Neural progenitor cell (in vitro differentiated cells): ENCODE measurements at regions not wholly inside any gene's neighbourhood (a gene's known extent, or its start where the extent isn't known, plus 50 kb on each side); places are given as distances from the start of the nearest gene placed in this dataset.

ENCODE experiments used
- EZH2 ChIP-seq: fragments of 200-600 bp; sonication (generic); IDR thresholded peaks from 2 replicates; pipeline ENCODE4 v1.6.1; 2017; ENCODE audit warnings: antibody characterized with exemption, mild to moderate bottlenecking, moderate library complexity
- EZH2phosphoT487 ChIP-seq: fragments of 200-600 bp; sonication (generic); IDR thresholded peaks from 2 replicates; pipeline ENCODE4 v1.6.1; 2017; ENCODE audit warnings: antibody characterized with exemption
- TF ChIP-seq, protein P1 (sequence below): fragments of 200-600 bp; sonication (generic); IDR thresholded peaks from 2 replicates; pipeline ENCODE4 v1.5.1; 2017; ENCODE audit warnings: antibody characterized with exemption, mild to moderate bottlenecking

DNA sequence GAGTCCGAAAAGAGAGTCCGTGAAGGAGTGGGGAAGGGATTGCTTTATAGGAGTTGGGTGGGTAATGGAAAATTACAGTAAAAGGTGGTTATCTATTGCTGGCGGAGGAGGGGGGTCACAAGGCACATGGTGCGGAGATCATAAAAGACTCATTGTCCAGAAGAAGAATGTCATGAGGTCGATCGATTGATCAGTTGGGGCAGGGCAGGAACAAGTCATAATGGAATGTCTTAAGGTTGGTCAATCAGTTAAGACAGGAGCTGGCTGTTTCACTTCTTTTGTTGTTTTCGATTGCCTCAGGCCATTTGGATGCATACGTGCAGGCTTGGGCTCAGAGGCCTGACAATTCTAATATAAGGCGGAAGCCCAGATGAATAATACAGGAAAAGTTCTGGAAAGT is 473.0 kb upstream of the TNP1 start:
- TF ChIP-seq, protein P1, sequence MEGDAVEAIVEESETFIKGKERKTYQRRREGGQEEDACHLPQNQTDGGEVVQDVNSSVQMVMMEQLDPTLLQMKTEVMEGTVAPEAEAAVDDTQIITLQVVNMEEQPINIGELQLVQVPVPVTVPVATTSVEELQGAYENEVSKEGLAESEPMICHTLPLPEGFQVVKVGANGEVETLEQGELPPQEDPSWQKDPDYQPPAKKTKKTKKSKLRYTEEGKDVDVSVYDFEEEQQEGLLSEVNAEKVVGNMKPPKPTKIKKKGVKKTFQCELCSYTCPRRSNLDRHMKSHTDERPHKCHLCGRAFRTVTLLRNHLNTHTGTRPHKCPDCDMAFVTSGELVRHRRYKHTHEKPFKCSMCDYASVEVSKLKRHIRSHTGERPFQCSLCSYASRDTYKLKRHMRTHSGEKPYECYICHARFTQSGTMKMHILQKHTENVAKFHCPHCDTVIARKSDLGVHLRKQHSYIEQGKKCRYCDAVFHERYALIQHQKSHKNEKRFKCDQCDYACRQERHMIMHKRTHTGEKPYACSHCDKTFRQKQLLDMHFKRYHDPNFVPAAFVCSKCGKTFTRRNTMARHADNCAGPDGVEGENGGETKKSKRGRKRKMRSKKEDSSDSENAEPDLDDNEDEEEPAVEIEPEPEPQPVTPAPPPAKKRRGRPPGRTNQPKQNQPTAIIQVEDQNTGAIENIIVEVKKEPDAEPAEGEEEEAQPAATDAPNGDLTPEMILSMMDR, result no peak
- no peak for TF ChIP-seq EZH2
- TF ChIP-seq EZH2phosphoT487, result no peak
